ENCODE measurements at regions not wholly inside any gene's neighbourhood (a gene's known extent, or its start where the extent isn't known, plus 50 kb on each side); places are given as distances from the start of the nearest gene placed in this dataset.

DNA sequence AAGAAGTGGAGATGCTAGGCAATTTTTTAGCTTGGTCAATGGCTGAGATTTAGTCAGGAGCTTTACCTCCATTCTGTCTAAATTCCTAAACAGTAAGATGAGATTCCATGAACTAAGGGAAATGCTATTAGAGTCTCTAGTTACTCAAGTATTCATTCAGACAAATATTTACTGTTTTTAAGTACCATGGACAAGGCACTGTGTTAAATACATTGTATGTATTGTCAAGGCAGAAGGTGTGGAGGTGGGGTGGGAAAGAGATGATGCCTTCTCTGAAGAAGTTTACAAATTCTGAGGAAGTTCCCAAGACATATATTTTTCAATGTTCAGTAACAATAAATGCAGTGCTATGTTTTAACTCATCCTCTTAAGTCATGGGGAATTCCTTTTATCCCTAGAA, 459.9 kb upstream of the NMUR2 start:
- DNase-seq (ENCODE audit: low read depth in 2 of 2) = no peak

DNA sequence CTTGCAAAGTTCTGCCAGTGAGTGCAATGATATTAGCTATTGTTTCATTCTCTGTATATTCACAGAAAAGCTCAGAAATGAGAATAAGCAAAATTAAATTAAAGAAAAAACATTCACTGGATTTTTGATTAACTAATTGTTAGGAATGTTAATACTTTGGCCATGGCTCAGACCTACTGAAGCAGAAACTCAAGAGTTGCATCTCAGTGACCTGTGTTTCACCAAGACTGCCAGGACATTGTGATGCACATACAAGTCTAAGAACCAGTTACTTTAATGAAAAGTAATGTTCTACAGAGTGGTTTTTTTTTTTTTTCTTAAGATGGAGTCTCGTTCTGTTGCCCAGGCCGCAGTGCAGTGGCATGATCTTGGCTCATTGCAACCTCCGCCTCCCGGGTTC, 464.9 kb upstream of the NMUR2 start:
- no peak for DNase-seq (ENCODE audit: low read depth in 2 of 2)

DNA sequence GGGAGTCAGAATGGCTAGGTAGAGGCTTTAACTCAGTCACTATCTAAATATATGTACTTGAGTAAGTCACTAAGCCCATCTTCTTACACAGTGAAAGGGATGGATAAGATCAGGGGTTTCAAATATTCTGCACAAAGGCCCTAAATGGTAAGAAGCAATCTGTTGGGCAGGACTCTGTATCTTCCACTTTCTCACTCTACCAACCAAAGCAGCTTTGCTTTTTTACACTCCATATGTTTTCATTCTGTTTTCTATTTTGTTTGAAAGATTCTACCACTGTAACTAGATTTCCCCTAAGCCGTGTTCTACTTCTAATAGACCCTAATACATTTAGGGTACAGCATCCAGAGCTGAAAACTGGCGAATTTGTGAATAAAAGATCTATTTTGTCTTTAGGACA, 477.5 kb upstream of the NMUR2 start:
- DNase-seq (ENCODE audit: low read depth in 2 of 2) = no peak

DNA sequence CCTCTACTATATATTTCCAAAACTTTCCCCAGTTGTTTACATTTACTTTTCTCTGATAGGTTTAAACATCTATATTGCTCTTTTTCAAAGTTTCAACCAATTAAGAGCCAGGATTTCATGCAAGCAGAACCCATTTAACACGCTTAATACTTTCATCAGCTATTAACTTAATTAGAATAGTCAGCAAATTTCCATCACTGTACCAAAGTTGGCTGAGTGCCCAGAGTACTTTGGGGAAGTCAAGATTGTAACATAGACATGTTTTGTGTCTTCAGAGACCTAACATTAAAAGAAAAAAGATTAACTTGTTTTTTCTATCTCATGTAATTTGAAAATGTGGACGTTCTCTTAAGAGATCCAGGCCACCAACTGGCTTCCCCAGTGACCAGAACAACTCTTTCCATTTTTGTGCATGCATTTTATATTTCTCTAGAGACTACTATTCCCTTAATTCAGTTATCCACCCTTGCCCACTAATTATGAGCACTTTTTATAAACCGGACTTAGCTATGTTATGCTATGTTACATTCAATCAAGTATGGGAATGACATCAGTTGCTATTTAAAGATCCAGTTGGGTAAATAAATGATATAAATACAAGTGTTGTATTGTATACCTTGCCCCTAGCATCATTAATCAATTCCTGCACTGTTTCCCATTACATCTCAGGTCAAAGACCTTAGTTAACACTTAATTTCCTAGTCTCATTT, 478.1 kb upstream of the NMUR2 start:
- DNase-seq (ENCODE audit: low read depth in 2 of 2) = no peak

DNA sequence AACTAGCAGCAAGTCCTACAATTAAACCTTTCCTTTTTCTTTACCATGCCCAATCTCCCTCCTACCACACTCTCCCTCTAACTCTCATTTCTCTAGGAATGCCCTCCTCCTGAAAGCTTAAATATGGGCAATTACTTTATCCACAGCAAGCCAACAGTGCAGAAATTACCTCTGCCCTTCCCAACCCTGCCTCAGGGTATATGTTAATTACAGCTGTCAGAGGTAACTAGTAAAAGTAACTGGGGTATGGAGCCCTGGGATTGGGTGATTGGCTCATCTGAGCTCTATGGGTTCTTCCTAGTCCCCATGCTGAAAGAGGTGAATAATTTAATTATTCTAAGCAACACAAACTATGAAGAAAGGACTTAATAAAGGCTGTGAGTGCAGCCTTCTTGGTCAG, 478.9 kb upstream of the NMUR2 start:
- DNase-seq (ENCODE audit: low read depth in 2 of 2) = no peak

DNA sequence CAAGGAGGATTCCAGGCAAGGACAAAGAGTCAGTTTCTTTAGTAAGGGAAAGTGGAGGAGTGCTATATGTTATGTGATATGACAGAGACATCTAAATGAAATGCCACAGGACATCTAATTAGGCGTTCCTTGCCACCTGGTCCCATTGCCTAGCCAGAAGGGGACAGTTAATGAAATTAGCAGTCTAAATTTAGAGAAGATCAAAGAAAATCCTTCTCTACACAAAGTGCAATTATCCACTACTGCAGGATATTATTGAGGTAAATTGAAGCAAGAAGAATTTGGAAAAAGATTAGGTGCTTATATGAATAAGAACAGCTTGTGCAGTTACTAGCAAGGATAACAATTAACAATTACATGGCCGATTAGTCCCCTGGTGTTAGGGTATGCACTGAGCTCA, 495.3 kb upstream of the NMUR2 start:
- no peak for DNase-seq (ENCODE audit: low read depth in 2 of 2)

DNA sequence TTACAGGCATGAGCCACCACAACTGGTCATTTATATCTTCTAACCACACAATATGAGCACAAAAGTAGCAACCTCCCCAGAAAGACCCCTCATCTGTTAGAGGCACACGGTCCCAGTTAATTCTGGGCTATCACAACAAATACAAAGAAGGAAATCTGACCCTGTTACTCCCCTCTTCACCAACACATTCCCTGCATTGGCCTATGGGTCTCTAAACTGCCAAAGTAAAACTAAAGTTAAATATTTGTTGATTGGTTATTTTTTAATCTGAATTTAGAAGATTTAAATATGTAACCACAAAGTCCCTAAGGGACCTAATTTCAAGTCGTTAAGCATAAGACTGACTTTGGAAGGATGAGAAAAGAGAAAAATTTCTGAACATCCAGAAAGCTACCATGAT, 496.7 kb upstream of the NMUR2 start:
- DNase-seq (ENCODE audit: low read depth in 2 of 2) = no peak

DNA sequence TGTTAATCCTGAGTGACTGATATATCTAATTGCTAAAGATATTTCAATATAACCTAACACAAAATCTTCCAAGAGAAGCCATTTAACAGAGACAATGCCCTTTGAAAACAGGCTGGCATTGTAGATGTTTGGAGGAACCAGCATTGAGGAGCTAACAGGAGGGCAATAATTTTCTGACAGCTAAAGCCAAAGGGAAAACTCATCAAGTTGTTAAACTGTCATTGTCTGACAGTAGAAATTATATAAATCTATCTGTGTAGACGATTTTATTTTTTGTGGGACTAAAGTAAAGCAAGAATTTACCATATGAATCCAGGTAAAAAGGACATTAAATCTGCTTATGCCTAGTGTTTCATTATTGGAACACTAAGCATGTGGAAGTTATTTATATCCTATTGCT, 500.2 kb upstream of the NMUR2 start:
- no peak for DNase-seq (ENCODE audit: low read depth in 2 of 2)

DNA sequence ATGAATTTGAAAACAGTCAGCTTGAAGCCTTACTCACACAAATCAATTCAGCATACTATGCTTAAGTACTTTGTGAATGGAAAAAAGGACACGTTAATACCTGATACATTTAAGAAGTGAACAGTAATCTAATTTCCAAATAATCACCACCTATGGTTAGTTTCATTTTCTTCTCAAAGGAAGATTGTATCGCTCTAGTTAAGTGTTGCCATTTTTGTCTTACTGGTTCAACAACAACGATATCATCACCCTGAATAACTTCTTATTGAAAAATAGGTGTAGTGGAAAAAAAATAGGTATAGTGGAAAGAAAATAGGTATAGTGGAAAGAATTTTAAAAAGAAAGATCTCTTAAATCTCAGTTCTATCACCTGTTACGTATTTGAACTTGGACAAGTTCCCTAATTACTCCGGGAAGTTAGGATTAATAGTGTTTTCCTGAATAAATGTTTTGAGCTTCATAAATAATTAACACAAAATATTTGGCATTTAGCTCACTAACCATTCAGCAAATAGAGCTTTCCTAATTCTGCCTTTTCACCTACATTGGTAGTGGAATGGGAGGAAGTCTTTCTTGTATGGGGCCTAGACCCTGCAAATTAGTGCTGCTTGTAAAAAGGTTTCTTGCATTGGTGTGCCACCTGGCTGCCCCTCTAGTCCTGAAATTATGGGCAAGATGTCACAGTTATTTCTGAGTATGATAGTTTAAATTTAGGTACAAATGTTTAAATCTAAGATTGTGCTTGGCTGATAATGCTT, 502.6 kb upstream of the NMUR2 start:
- DNase-seq (ENCODE audit: low read depth in 2 of 2) = no peak

DNA sequence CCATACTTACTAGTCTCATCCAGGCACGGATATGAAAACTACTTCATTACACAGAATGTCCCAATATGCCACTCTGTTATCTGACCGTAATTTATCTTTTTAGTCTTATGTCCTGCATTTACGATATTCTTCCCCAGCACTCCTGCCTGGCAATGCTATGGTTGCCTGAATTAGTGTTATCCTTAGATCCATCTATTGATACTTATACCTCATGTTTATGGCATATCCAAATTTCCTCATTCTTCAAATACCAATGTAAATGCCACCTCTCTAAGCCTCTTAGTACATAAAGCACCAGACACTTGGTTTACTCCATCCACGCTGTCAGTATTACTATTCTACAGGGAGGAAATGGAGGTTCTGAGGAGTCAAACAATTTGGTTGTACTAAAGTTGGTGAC, 507.8 kb upstream of the NMUR2 start:
- no peak for DNase-seq (ENCODE audit: low read depth in 2 of 2)

DNA sequence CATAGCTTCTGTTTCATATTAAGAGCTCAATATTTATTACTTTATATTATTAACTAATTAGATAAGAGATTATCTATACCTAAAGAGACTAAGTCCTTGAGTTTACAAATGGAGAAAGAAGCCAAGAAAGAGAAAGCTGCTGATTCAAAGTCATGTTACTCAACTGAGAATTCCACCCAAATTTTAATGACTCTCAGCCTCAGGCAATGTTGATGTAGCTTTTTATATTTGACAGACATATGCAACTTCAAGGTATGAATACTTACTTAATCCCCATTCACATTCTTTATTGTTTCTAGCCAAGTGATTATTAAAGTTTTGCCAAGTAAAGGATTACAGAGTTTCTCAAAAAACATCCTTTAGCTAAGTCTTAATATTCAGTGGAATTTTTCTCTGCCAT, 527.5 kb upstream of the NMUR2 start:
- no peak for DNase-seq (ENCODE audit: low read depth in 2 of 2)

DNA sequence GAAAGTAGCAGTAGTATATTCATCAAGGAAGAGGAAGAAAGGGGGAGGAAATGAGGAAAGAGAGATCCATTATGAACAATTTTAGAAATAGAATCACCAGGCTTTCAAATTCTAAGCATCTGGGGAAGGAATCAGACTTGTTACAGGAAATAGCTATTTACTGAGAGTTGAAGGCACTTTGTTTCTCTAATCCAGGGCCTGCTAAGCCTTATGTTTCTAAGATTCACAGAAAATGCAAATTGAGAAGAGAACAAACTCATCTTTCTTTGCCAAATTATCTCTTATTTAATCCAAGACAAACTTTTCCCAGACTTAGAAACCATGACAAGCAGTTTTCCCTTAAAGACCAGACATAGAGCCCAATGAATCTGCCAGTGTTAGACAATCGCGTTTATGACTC, 528.0 kb upstream of the NMUR2 start:
- DNase-seq (ENCODE audit: low read depth in 2 of 2) = no peak

DNA sequence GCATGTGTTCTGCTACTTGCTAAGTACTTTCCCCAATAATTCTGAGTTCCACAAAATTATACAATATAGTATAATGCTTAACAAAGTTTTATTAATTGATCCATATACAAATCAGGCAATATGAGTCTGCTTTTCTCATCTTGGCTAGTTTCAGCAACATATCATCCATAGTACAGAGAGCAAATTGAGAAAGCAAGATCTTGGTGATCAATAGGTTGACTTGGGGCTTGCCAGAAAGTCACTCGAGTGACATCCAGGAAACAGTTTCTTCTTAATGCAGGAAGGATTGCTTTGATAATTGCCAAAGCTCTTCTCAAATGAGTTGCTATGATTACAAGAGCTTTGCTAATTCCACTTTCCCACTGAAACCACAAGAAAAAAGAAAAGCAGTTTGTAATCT, 533.6 kb upstream of the NMUR2 start:
- no peak for DNase-seq (ENCODE audit: low read depth in 2 of 2)

DNA sequence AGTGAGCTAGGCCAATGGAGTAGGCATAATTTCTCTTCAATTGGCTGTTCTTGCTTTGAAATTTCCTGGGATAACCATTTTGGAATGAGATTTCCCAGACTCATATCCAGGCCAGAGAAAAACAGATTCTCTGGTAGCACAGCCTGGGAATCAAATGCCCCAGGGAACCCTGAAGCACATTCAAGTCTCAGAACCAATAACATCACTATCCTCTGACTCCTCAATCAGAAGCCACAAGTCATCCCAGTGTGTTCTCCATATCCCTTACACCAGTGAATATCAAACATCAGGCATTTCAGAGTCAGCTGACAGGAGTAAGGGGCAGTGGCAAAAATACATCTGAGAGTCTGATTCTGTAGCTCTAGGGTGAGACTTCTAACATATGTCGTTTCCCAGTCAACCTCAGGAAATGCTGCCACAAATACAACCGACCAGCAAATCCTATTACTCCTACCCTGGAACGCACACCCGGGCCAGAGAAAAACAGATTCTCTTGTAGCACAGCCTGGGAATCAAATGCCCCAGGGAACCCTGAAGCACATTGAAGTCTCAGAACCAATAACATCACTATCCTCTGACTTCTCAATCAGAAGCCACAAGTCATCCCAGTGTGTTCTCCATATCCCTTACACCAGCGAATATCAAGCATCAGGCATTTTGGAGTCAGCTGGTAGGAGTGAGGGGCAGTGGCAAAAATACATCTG, 537.7 kb upstream of the NMUR2 start:
- no peak for DNase-seq (ENCODE audit: low read depth in 2 of 2)

DNA sequence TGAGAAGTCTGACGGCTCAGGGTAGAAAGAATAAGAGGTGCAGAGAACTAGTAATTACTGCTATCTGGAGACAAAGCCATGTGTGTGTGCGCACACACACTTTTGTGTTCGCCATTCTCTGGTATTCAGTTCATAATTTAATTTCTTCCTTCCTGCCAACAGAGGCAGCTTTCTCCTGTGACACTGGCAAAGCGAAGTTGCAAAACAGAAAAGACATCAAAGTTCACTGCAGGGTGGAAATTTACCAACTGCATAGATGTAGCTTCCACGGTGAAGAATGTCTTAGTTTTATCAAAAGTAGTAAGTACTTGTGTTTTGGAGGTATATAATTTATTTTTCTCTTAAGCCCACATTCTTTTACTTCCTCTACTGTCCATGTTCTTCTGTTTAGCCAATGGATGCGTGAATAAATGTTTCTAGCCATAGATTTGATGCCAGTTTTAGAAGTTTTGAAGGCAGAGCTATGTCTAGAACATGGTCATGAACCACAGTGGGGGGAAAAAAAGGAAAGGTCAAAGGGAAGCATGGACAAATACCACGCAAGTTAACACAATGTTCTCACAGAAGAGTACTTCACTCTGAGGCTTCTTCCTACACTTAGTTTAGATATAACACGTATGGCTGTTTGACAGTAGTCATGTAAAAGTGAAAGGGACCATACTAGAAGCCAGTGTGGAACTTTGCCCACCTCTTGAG, 536.5 kb upstream of the GRIA1 start:
- no peak for DNase-seq (ENCODE audit: low read depth in 2 of 2)

DNA sequence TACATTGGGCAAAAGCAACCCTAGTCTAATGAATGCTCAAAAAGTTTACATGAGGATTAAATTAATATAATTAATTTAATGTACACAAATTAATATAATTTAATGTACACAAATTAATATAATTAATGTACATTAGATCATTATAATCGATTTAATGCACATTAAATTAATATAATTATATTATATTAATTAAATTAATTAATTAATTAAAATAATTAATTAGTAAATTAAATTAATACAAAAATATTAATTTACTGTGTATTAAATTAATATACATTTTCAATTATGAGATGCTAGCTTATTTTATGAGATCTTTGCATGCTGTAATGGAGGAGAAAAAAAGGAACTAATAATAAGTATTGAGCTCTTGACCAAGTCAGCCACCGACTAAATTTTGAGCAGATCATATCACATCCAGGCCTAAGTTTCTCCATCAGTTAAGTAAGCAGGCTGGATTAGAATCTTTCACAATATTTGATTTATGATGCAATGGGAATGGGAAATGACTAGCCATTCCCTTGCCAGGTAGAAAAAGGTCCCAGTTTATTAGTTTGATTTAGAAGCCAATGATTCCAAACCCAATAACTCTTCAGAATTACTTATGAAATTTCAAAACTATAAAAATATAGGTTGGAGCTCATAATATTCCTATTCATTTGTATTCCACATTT, 533.4 kb upstream of the GRIA1 start:
- DNase-seq (ENCODE audit: low read depth in 2 of 2) = no peak

DNA sequence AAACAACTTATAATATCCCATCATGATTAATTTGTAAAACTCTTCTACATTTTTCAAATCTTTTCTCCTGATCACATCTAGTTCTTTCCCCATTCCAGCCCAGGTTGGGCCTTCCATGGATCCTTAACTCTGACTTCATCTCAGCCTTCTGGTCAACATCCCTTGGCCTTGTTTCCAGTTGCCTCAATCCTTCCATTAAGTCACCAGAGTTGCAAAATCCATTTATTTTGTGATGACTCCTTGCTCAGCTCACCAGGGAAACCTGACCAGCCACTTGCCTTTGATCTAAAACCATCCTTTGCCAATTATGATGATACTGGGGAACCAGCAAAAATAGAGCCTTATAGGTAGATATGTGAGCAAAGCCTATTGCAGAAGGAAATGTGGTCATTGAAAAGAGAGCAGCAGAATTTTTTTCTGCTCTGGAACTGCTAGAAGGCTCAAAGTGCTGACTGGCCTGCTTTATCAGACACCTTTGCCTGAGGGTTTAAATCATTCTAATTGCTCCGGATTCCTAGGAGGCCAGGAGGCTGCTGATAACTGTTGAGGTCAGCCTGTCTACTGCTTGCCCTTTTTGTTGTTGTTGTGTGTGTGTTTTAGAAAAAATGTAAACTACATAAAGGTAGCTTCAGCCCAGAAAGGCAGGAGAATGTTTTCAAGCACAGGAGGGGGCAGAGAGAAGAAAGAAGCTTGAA, 512.2 kb upstream of the GRIA1 start:
- no peak for DNase-seq (ENCODE audit: low read depth in 2 of 2)

DNA sequence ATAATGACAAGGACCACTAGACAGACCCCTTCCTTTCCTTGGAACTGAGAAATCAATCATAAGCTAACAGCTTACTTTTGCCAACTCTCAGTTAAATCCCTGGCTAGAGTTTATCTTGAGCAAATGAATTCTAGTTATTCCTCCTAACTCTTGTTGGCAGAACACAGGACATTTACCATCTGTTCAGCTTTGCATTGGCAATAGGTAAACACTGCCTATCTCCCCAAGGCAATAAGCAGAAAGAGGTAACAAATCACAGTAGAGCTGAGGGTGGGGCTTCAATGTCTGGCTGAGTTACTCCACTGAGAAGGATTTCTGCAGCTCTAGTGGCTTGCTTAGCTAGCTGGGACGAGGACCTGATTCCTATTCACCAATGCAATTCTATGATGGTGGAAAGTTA, 503.3 kb upstream of the GRIA1 start:
- no peak for DNase-seq (ENCODE audit: low read depth in 2 of 2)

DNA sequence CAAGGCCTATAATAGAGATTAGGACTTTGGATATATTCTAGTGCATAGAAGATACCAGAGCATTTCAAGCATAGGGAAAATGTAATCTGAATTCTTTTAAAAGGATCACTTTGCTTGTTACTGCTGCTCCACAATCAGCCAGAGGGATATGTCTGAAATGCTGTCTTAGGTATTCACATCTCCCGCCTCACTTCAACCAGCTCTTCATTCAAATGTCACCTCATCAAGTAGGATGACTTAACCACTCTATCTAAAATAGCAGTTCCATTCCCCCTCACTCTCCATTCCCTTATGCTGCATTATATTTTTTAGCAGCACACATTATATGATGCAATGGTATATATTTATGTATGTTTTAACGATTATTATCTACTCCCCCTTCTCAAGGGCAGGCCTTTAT, 500.3 kb upstream of the GRIA1 start:
- DNase-seq (ENCODE audit: low read depth in 2 of 2) = no peak

DNA sequence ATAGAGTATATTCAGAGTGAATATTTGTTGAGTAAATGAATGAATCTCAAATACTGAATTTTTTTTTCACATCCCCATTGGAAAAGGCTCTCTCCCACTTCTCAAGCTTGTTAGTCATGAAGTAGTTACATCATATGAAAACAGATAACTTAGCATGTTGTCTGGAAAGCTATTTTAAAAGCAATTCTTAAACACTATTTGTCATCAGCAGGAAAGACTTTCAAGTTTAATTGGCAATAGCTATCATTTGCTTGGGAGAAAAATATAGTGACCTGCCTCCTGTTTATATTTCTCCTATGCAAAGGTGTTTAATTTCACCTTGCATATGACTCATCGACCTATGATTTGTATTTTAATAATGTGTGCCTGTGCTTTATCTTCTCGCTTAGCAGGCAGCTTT, 499.8 kb upstream of the GRIA1 start:
- no peak for DNase-seq (ENCODE audit: low read depth in 2 of 2)

DNA sequence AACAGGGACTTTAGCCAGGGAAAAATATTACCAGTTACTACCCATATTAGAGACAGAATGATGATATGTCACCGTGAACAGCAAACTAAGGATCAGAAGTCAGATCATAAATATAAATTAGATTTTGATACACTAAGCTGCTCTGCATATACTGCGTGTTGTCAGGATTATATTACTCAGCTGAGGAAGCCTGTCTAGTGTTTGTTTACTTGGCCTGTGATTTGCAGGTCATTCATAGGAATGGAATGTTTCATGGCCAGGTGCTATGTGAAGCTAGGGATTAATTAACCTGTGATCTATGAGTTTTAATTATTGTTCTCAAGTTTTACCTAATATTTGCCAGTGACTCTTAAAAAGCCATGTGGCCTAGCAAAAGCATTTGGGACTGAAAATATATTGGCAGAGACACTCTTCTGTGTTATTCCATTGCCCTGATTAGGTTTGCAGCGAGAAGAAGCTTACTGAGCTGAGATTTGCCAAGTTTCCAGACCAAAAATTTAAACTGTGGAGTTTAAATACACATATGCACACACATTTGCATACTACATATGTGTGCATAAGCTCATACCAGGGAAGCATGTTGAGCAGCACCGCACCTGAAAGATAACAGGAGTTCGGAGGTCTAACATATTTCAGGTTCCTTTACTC, 496.3 kb upstream of the GRIA1 start:
- DNase-seq (ENCODE audit: low read depth in 2 of 2) = no peak

Measured in stimulated activated CD8-positive, alpha-beta memory T cell treated with anti-CD3 and anti-CD28 coated beads, Interleukin-7, amount 100 ng/mL, for 4 hours (primary cell).